ENCODE measurements at regions not wholly inside any gene's neighbourhood (a gene's known extent, or its start where the extent isn't known, plus 50 kb on each side); places are given as distances from the start of the nearest gene placed in this dataset.
"Not testable (repeated sequence)": the region's sequence is repeated elsewhere in the genome, so short reads cannot be mapped to it uniquely, and the experiment has no call there.

GRCh38 chr20:56730003-56730402 is 100.9 kb downstream of the TFAP2C start:
- DNase-seq: no peak

- no peak for DNase-seq
These were observed 101.9 kb downstream of the TFAP2C start for GRCh38 chr20:56730996-56731395.

GRCh38 chr20:56731476-56731875 is 102.4 kb downstream of the TFAP2C start:
- no peak for DNase-seq

- DNase-seq: no peak
These were observed 104.9 kb downstream of the TFAP2C start for GRCh38 chr20:56733967-56734366.

- no peak for DNase-seq
These were observed 106.1 kb downstream of the TFAP2C start for GRCh38 chr20:56735084-56735642.

GRCh38 chr20:56736285-56736857 is 107.3 kb downstream of the TFAP2C start:
- no peak for DNase-seq

GRCh38 chr20:56744325-56744821 is 115.3 kb downstream of the TFAP2C start:
- not testable (repeated sequence) for DNase-seq

- DNase-seq: no peak
These were observed 119.6 kb downstream of the TFAP2C start for GRCh38 chr20:56748476-56749377.

GRCh38 chr20:56750430-56750829 is 121.3 kb downstream of the TFAP2C start:
- no peak for DNase-seq

GRCh38 chr20:56752274-56752673 is 123.2 kb downstream of the TFAP2C start:
- no peak for DNase-seq

GRCh38 chr20:56755201-56755600 is 126.1 kb downstream of the TFAP2C start:
- DNase-seq: no peak

- DNase-seq: not testable (repeated sequence)
These were observed 127.6 kb downstream of the TFAP2C start for GRCh38 chr20:56756658-56757057.

- no peak for DNase-seq
These were observed 129.6 kb downstream of the TFAP2C start for GRCh38 chr20:56758706-56759105.

GRCh38 chr20:56759741-56760278 is 130.7 kb downstream of the TFAP2C start:
- no peak for DNase-seq

GRCh38 chr20:56760610-56761009 is 131.5 kb downstream of the TFAP2C start:
- DNase-seq: no peak

- no peak for DNase-seq
These were observed 132.3 kb downstream of the TFAP2C start for GRCh38 chr20:56761393-56761792.

GRCh38 chr20:56762401-56762800 is 133.3 kb downstream of the TFAP2C start:
- no peak for DNase-seq

GRCh38 chr20:56762829-56763228 is 133.7 kb downstream of the TFAP2C start:
- no peak for DNase-seq

GRCh38 chr20:56764671-56765070 is 135.6 kb downstream of the TFAP2C start:
- no peak for DNase-seq

GRCh38 chr20:56765172-56766073 is 136.3 kb downstream of the TFAP2C start:
- no peak for DNase-seq

GRCh38 chr20:56766528-56766927 is 137.4 kb downstream of the TFAP2C start:
- no peak for DNase-seq

GRCh38 chr20:56769921-56770600 is 141.0 kb downstream of the TFAP2C start:
- no peak for DNase-seq

Data from CD4-positive, alpha-beta T cell treated with Interleukin-10 for 1 hour (primary cell).